SH-SY5Y (cell line): ENCODE measurements at regions not wholly inside any gene's neighbourhood (a gene's known extent, or its start where the extent isn't known, plus 50 kb on each side); places are given as distances from the start of the nearest gene placed in this dataset.

ENCODE experiments used
- GATA2 ChIP-seq: IDR thresholded peaks from 2 replicates; pipeline ENCODE4 v1.6.1; 2011; ENCODE audit warnings: mild to moderate bottlenecking, low read depth, low read length
- GATA3 ChIP-seq: IDR thresholded peaks from 2 replicates; pipeline ENCODE4 v1.6.1; 2011; ENCODE audit warnings: low read depth, mild to moderate bottlenecking, low read length, moderate library complexity

DNA sequence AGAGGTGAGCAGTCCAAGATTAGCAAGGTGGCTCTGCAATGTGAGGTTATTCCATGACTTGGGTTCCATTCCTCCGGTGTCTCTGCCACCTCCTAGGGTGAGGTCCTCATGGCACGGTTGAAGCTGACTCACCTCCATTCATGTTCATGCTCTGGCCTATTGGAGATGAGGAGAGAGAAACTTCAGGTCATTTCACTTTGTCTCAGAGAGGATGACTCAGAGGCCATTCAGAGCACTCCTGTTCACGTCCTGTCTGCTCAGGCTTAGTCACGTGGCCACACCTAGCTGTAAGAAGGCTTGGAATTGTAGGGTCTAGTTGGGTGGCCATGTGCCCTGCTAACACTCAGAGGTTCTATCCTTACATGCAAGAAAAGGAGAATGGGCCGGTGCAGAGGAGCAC is 67.5 kb upstream of the MBOAT2 start:
- no peak for TF ChIP-seq GATA3
- no peak for TF ChIP-seq GATA2
